CD4-positive, alpha-beta T cell treated with Interleukin-12 subunit alpha and Interleukin-12 subunit beta, for 1 hour (primary cell): ENCODE measurements at regions not wholly inside any gene's neighbourhood (a gene's known extent, or its start where the extent isn't known, plus 50 kb on each side); places are given as distances from the start of the nearest gene placed in this dataset.

Experiments
- DNase-seq: peaks from one replicate; pipeline ENCODE4 v3.0.0-alpha.2; 2020

- DNase-seq = no peak
These were observed 140.6 kb downstream of the C5orf15 start for GRCh38 chr5:133827830-133828229.

GRCh38 chr5:133827011-133827410, 141.4 kb downstream of the C5orf15 start:
- no peak for DNase-seq

- peak; percentile 33 for DNase-seq
These were observed 142.7 kb downstream of the C5orf15 start for GRCh38 chr5:133825631-133826289.

GRCh38 chr5:133824661-133825254, 143.7 kb downstream of the C5orf15 start:
- DNase-seq = no peak

GRCh38 chr5:133821889-133822288, 146.5 kb downstream of the C5orf15 start:
- DNase-seq = no peak

GRCh38 chr5:133821311-133821741, 147.1 kb downstream of the C5orf15 start:
- DNase-seq = no peak

GRCh38 chr5:133820507-133820906, 147.9 kb downstream of the C5orf15 start:
- no peak for DNase-seq

GRCh38 chr5:133819977-133820471, 148.4 kb downstream of the C5orf15 start:
- DNase-seq = no peak

GRCh38 chr5:133818869-133819600, 149.4 kb downstream of the C5orf15 start:
- DNase-seq = no peak

GRCh38 chr5:133818031-133818431, 150.4 kb downstream of the C5orf15 start:
- no peak for DNase-seq

- DNase-seq = no peak
These were observed 151.0 kb downstream of the C5orf15 start for GRCh38 chr5:133817456-133817855.

- DNase-seq = no peak
These were observed 151.6 kb downstream of the C5orf15 start for GRCh38 chr5:133816791-133817190.

- no peak for DNase-seq
These were observed 154.3 kb downstream of the C5orf15 start for GRCh38 chr5:133814152-133814551.

GRCh38 chr5:133811168-133811567, 157.3 kb downstream of the C5orf15 start:
- no peak for DNase-seq

- DNase-seq = no peak
These were observed 158.6 kb downstream of the C5orf15 start for GRCh38 chr5:133809801-133810200.

GRCh38 chr5:133807348-133807747, 161.1 kb downstream of the C5orf15 start:
- DNase-seq = no peak

- DNase-seq = no peak
These were observed 161.6 kb downstream of the C5orf15 start for GRCh38 chr5:133806847-133807246.

GRCh38 chr5:133801955-133802751, 166.3 kb downstream of the C5orf15 start:
- no peak for DNase-seq

- no peak for DNase-seq
These were observed 167.0 kb downstream of the C5orf15 start for GRCh38 chr5:133801431-133801830.

- no peak for DNase-seq
These were observed 168.7 kb downstream of the C5orf15 start for GRCh38 chr5:133799571-133800237.

GRCh38 chr5:133797167-133797566, 171.3 kb downstream of the C5orf15 start:
- no peak for DNase-seq

GRCh38 chr5:133796186-133796585, 172.2 kb downstream of the C5orf15 start:
- DNase-seq = no peak
